HG02678 (cell line): ENCODE measurements at regions not wholly inside any gene's neighbourhood (a gene's known extent, or its start where the extent isn't known, plus 50 kb on each side); places are given as distances from the start of the nearest gene placed in this dataset.

Experiments used
- ATAC-seq: cut with Tn5 transposase; IDR thresholded peaks from one replicate; pipeline ENCODE4 v1.9.1; 2021; ENCODE audit warnings: mild to moderate bottlenecking, moderate library complexity; ENCODE audit not compliant: unreplicated experiment

DNA sequence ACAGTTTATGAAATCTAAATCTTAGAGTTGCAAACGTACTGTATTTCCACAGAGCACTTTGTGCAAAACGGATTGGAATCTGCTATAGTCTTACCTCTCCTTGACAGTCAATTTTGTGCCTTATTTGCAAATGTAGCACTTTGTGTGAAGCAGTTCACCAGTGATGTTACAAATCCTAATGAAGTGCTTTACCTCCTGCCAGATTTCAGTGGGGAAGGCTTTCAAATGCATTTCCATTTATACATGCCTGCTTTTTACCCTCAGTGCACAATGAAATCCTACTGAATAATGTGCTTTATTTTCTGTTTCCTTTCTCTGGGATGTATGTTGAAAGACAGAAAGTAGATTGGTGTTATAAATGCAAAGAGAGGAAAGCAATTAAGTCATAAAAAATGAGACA lies 2141.6 kb upstream of the C9orf72 start:
- ATAC-seq = no peak

DNA sequence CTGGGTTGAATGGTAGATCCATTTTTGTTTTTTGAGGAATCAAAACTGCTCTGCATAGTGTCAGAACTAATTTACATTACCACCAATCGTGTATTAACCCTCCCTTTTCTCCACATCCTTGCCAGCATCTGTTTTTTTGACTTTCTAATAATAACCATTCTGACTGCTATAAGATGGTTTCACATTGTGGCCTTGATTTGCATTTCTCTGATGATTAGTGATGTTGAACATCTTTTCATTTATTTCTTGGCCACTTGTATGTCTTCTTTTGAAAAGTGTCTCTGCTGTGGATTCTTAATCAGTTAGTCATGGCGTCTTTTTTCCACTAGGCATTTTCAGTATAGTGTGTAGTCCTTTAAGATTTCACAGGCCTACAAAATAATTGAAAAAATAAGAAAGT lies 2144.3 kb upstream of the C9orf72 start:
- ATAC-seq = peak; percentile 57

DNA sequence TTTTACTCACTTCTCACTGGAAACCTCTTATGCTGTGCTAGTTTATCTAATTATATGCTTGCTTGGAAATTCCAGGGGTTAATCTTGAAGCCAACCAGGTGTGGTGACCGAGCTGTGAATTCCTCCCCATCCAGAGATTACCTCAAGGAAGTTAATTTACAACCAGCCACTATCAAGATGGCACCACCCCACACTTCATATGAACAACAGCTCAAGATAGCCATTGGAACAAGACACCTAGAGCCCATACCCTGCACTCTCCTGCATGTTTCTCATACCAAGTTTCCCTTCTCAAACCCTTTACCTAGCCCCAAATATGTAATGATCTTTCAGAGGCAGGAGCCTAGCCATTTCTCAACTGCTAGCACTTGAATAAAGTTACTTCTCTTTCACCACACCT lies 2156.9 kb upstream of the C9orf72 start:
- ATAC-seq = no peak

DNA sequence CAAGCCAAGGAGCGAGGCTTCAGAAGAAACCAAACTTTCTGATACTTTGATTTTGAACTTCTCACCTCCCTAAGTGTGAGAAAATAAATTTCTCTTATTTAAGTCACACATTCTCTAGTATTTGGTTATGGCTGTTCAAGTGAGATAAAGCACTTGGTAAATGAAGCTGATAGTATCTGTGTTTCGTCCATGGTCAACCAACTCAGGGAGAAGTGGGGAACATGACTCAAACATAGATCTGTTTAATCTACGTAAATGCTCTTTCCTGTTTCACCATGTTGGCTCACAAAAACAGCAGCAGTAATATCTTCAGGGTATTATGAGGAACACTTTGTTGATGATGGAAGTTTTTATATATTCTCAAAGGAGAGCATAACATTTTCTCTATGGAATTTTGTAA lies 2167.2 kb upstream of the C9orf72 start:
- ATAC-seq = no peak

DNA sequence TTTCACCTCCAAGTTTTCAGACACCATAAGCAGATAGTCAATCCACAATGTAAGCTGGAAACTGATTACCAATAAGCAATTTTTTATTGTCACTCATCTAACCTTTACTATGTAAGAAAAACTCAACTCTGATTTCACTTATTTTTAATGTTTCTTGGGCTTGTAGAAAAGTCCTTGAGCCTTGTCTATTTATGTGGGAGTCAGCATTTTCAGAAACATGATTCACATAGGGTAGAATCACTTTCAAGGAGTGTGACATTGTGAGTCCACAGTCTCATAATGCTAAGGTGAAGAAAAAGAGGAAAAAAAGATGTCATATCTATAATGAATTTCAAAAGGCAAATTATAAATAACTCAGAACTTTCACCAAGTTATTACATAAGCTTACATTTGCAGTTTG lies 2167.9 kb upstream of the C9orf72 start:
- no peak for ATAC-seq

DNA sequence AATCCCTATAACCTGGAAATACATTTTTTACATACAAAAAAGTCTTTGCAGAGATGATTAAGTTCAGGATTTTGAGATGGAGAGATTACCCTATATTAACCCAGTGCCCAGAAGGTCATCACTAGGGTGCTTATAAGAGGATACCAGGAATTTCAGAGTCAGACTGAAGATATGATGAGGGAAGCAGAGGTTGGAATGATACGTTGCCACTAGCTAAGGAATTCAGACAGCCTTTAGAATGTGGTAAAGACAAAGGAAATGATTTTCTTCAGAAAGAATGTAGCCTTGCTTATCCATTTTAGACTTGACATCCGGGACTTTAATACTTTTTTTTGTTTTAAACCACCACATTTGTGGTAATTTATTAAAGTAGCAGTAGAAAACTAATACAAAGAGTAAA lies 2176.8 kb upstream of the C9orf72 start:
- no peak for ATAC-seq

DNA sequence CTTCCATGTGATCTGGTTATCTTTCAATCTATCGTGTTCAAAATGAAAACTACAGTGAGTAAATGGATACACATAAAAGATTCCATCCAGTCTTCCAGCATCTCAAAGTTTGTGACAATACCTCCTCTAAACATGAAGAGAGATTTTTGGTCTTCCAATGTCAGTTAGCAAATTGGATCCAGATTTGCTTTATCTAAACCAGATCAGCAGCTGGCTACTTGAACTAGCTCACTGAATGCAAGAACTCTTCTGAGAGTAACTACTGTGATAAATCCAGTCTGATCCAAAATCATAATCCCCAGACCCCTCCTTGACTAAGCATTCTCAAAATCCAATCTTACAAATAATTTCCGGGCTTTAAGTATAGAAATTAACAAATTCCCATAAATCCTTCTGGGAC lies 2177.9 kb upstream of the C9orf72 start:
- ATAC-seq = no peak

DNA sequence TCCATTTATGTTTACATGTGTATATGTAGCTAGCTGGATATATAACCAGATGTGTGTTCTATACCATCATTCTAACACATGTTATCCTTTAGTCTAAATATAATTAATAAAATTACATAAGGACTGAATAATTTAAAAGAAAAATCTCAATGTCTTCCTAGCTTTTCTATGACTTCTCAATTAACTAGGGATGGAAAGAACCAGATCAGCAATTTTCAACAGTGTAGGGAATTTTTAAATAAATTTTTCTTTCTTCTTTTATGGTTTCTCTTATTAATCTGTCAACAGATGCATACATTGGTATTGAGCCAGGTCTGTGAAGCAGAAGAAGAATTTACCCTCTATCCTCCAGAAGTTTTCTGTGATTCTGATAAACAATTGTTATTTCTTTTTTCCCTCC lies 2180.4 kb upstream of the C9orf72 start:
- ATAC-seq = no peak

DNA sequence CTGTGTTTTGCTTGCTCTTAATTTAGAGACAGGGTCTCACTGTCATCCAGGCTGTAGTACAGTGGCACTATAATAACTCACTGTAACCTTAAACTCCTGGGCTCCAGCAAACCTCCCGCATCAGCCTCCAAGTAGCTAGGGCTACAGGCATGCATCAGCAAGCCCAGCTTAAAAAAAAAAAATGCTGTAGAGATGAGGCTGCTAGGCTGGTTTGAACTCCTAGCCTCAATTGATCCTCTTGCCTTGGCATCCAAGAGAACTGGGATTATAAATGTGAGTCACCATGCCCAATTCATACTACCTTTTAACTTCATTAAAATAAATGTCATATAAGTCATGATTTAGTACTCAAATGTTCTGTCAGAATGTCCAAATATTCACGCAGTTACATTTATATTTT lies 2195.7 kb upstream of the C9orf72 start:
- ATAC-seq = no peak

DNA sequence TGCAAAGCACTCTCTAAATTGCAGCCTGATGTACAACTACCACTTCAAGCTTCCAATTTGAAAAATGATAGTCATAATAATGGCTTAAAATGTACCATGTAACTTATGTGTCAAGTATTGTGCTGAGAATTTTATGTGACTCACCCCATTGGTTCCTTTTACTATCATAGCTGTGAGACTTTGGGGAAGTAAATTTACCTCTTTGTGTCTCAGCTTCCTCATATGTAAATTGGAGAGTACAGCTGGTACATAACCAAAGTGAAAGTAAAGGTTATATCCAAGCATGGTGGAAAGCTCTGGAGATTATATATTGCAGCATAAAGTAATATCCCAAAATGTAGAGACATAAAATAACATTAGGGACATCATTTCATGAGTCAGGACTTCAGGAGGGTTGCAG lies 2200.4 kb upstream of the C9orf72 start:
- peak; percentile 69 for ATAC-seq

DNA sequence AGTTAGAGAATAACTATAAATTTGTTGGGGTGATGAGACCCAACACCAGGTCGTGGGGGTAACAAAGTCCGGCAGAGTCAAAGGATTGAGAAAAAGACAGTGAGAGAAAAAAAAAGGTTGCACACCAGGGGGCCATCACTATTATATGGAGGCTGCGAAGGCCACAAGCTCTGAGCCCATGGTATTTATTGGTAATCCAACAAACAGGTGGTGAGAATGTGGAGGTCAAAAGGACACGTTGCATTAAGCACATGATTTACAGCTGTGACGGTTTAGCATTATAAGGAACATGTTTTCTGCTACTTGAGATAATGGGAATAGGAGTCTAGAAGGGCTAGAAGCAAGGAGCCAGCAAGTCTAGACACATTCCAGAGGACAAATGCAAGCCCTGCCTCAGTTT lies 2202.2 kb upstream of the C9orf72 start:
- ATAC-seq = no peak

DNA sequence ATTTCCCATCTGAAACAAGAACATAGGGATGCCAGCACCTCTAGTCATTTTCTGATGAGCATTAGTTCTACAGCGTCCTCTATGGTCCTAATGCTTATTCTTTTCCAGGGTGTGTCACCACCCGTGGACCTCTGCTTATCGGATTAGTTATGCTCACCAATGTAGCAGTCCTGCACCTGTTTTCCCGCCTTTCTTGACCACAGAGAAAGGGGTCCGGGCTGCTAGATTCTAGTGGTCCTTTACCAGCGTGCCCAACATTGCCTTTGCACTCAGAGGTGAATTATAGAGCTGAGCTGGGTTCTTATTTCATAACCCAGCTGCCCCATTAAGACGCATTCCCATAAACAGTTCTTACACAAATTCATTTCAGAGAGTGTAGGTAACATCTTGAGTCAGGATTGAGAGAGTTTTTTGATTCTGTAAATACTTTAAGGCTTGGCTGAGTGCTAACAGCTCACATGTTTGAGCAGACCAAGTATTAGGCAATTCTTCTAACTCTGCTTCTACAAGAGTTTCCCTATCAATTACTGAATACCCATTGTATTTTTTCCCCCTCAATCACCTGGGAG lies 2205.1 kb upstream of the C9orf72 start:
- ATAC-seq = no peak

DNA sequence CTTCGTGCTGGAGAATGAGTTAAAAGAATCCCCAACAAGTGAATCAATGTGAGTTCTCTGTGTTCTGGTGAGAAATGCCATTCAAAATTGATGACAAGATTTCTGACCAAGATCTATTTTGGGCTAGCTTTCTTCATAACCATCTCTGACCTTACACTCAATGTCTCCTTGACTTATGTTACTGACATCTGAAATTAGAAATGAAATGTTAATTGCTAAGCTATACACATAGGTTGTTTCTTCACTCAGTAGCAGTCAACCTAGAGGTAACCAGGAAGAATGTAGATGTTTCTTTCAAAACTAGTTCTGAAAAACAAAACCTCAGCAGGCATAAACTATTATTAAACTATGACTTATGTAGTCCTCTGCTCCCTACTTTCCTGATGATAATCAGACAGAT lies 2220.7 kb upstream of the C9orf72 start:
- ATAC-seq = peak; percentile 34

DNA sequence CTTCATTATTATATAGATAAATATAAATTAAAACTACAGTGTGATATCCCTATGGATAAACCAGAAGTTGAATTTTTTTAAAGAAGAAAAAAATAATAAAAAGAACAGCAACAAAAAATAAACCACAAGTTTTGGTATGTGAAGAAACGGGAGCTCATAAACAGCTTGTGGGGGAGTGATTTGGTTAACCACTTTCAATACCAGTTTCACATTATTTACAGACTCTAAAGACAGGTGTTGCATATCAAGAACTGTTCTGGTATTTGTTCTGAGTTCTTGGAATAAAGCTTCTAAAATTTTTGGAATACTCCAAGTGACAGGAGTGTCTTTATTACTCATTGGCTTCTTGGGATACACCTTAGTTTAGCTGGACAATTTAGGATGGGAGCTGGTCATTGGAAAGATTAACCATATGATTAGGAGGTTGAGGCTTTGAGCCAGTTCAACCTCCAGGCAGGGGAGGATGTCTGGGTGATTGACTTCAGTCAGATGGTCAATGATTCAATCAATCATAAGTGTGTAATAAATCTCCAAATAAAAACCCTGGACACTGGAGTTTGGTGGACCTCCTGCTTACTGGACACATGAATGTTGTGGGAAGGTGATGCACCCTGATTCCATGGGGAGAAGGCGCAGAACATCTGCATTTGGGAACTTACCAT lies 2223.1 kb upstream of the C9orf72 start:
- peak; percentile 91 for ATAC-seq

DNA sequence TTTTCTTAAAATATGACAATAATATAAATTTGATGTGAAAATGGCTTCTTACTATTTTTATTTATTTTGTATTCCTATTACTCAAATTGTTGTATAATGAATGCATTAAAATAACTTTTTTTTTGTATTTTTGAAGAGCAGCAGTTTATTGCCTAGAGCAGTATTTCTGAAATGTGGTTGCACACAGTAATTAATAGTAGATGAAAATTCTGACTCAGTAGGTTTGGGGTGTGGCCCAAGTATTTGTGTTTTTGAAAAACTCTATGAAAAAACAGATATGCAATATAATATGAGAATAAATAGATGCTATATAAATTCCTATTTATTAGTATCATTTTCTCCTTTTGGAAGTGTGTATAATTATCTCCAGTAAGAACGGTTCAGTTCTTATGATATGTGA lies 2225.3 kb upstream of the C9orf72 start:
- ATAC-seq = no peak

DNA sequence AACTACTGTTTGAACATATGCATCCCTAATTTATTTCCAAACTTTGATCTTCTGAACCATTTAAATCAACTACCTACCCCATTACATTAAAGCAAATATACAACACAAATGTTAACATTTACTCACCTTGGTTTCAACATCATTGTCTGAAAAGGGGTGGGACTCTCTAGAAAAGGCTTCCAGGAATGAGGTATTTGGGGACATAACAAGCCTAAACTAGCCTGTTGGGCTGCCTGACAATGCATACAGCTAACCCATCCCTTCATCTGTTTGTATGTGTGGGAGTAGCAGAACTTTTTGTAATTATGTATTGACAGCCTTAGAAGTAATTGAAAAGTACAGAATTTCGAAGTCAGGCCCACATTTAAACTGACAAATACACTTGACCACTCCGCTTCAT lies 2225.9 kb upstream of the C9orf72 start:
- no peak for ATAC-seq

DNA sequence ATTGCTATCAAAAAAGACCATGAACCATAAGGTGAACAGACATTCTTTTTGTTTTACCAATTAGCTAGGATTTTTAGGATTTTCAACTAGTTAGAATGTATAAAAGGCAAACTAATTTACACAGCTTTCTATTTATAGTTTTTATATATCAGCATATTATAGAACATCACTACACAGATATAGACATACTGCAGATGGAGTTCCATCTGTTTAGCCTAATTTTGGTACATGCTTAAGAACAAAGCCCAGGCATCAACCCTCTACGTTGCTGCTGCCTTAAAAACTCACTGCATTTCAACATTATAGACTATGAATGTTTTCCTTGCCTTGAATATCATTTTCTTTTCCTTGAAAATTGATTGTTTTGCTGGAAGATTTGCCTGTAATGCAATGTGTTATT lies 2227.5 kb upstream of the C9orf72 start:
- no peak for ATAC-seq

DNA sequence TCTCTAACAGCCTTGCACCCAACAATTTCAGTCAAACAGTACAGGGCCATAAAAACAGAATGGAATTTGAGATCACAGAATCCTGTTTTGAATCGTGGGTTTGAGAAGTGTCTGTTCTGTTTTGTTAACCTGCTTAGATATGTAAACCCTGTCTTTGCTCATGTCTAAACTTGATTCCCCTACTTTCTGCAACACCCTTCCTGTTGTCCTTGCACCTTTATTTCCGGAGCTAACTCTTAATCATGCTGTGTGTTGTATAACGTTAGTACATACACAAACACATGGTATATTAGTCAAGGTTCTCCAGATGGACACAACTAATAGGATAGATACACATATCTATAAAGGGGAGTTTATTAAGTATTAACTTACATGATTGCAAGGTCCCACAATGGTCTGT lies 2229.2 kb upstream of the C9orf72 start:
- no peak for ATAC-seq

DNA sequence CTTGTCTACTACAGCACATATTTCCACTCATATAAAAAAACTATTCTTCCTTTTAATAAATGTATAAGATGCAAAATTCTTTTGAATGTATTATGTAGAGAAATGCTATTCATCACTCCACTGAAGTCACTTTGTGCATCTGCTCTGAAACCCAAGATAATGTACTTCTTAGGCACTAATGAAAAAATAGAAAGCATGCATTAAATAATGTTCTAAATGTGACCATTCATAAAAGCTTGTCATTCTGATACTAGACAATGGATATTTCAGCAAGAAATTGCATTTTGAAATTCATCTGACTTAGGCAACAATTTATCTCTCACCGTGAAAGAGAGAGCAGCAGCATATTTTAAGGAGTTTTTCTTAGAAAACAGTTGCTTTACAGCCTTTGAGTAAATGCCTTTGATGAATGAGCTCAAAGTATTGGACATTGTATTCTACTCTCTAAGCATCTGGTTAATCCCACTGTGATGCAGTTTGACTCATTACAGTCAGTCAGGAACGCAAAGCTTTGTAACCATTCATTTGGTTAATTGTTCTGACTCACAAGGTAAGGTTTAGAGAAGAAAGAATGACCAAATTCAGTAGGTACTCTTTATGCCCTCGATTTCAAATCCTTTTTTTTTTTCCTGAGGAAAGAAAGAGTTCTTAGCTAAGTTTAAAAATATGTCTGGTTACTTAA lies 2233.8 kb upstream of the C9orf72 start:
- no peak for ATAC-seq

DNA sequence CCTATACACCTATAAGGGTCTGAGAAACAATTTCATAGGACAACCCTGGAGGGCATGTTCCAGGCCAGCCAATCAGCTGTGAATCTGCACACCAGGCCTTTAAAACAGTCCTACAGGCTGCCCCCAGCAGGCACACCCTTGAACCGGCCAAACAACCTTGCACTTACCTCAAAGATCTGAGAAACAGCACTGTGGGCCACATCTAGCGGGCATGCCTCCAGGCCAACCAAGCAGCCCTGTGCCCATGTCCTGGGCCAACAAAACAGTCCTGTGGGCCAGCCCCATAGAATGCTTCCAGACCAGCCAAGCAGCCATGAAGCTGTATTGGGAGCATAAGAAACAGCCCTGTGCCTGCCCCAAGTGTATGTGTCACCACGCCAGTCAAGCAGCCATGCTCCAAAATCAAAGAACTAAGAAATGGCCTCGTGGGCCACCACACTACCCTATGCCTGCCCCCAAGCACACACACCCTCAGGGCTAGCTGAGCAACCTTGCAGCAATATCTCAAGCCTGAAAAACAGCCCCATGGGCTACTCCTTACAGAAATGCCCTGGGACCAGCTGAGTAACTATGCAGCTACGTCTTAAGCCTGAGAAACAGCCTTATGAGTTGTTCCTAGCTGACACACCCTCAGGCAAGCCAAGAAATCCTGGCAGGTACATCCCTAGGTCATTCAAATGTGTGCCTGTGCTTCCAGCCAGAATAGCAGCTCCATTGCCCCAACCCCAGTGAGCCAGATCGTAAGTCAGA lies 2243.8 kb upstream of the C9orf72 start:
- ATAC-seq = no peak

DNA sequence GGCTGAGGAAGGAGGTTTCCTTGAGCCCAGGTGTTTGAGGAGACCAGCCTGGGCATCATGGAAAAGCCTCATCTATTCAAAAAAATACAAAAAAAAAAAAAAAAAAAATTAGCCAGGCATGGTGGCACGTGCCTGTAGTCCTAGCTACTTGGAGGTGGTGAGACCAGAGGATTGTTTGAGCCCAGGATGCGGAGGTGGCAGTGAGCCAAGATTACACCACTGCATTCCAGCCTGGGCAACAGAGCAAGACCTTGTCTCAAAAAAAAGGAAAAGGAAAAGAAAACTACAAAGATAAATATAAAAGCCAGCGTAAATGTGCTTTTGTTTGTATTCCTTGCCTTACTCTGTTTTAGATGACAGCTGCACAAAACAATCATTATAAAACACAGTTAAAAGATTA lies 2249.2 kb upstream of the C9orf72 start:
- no peak for ATAC-seq

DNA sequence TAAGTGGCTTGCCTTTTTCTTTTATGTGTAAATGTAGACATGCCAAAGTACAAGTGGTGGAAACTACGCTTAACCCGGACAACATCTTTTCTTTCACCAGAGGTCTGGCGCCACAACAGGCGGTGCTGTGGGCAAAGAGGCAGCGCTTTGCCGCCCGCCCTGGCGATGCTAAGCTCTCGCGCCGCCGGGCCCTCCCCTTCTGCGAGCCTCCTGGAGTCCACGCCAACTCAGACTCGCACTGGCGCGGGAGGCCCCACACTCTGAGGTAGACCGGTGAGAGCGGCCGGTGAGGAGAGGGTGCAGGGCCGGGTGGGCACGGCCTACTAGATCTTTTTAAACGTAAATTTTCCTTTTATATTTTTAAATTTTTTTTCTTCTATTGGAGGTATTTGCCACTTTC lies 2253.1 kb upstream of the C9orf72 start:
- ATAC-seq = no peak
